Cardiac muscle cell (in vitro differentiated cells and primary cell): ENCODE measurements at regions not wholly inside any gene's neighbourhood (a gene's known extent, or its start where the extent isn't known, plus 50 kb on each side); places are given as distances from the start of the nearest gene placed in this dataset.

Experiments
- DNase-seq, 2 donors: peaks; one replicate each; pipeline versions ENCODE4 v3.0.0 to v3.0.0-alpha.2; 2010 to 2017; ENCODE audit warnings: low read depth in 1 of 2, low spot score in 1 of 2
- H3K27ac ChIP-seq: fragments of 200-600 bp; sonication (generic); 2 replicates; pipeline ENCODE4 v1.5.1; 2016
- H3K27me3 ChIP-seq: fragments of 200-600 bp; sonication (generic); 2 replicates; pipeline ENCODE4 v1.6.0; 2016; ENCODE audit warnings: control low read depth
- H3K36me3 ChIP-seq: fragments of 200-600 bp; sonication (generic); 2 replicates; pipeline ENCODE4 v1.5.1; 2016; ENCODE audit warnings: control low read depth
- H3K4me1 ChIP-seq: fragments of 200-600 bp; sonication (generic); 2 replicates; pipeline ENCODE4 v1.8.1; 2017; ENCODE audit warnings: low read depth, mild to moderate bottlenecking, mixed run types
- H3K4me3 ChIP-seq: fragments of 200-600 bp; sonication (generic); 2 replicates; pipeline ENCODE4 v1.5.1; 2016; ENCODE audit warnings: mild to moderate bottlenecking
- H3K9me3 ChIP-seq: fragments of 200-600 bp; sonication (generic); 2 replicates; pipeline ENCODE4 v1.5.1; 2017; ENCODE audit warnings: low read depth, mild to moderate bottlenecking, control low read depth
- CTCF ChIP-seq: IDR thresholded peaks from 2 replicates; pipeline ENCODE4 v1.5.1; 2012; ENCODE audit warnings: low read depth, mild to moderate bottlenecking, low read length

DNA sequence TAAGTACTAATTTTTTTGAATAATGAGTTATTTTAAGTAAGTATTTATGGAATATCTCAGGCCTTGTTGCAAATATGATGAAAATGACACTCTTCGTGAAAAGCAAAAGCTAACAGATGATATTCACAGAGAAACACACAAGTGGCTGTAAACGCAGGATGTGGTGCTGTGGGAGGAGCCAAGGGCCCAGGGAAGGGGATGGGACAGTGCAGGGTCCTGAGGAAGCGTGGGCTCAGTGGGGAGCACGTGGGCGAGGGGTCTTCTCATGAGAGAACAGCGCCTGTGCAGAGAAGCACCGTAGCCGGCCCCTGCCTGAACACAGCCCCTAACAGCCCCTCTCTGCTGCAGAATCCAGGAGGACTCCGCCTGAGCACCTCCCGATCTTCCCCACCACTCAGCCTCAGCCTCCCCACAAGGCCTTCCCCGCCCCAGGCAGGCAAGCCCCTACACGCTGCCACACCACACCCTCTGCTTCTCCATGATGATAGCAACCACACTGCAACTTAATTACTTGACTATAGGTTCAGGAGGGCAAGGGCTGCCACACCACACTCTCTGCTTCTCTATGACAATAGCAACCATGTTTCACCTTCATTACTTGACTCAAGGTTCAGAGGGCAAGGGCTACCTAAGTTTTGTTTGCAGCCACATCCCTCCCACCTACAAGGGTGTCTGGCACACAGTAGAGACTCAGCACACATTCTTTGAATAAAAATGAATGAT is 152.6 kb upstream of the RNF32 start:
- no peak for TF ChIP-seq CTCF
- Histone ChIP-seq H3K27ac (no peak overlapping the region), H3K27me3 (no peaks in the 10 kb centered on the region), H3K36me3 (no peaks in the 10 kb centered on the region), H3K9me3 (no peaks in the 10 kb centered on the region), H3K4me1 (no peaks in the 10 kb centered on the region), H3K4me3 (no peak overlapping the region)
- DNase-seq, result no peak

DNA sequence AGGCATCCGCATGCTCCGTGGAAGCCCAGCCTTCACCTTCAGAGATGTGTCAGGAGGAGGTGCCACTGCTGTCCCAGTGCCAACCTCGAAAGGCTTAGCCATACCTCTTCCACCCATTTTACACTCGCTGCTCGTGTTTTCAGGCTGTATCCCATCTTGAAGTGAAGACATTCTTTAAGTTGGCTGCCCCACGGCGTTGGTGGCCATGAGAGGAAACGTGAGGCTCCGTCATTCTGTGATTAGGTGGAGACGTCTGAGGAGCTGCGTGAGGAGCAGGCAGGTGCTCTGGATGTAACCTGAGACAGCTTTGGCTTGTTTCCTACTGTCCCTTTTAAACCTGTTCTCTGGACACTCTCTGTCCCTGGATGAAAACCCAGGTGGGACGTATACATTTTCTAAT is 159.9 kb upstream of the RNF32 start:
- Histone ChIP-seq H3K9me3 (no peaks in the 10 kb centered on the region), H3K27me3 (no peaks in the 10 kb centered on the region), H3K4me1 (no peaks in the 10 kb centered on the region), H3K27ac (no peak overlapping the region), H3K36me3 (no peaks in the 10 kb centered on the region), H3K4me3 (no peak overlapping the region)
- DNase-seq, result no peak
- TF ChIP-seq CTCF, result no peak

- no peaks in the 10 kb centered on the region for H3K36me3 ChIP-seq
- H3K4me1 ChIP-seq, result no peaks in the 10 kb centered on the region
- no peak for TF ChIP-seq CTCF
- no peaks in the 10 kb centered on the region for H3K9me3 ChIP-seq
- no peak for DNase-seq
- H3K4me3 ChIP-seq, result no peak overlapping the region
- no peaks in the 10 kb centered on the region for H3K27me3 ChIP-seq
- no peak overlapping the region for H3K27ac ChIP-seq
Observed at GRCh38 chr7:156479596-156479995, 161.0 kb upstream of the RNF32 start.

GRCh38 chr7:156478486-156478885 is 162.1 kb upstream of the RNF32 start:
- H3K9me3 ChIP-seq, result no peaks in the 10 kb centered on the region
- no peaks in the 10 kb centered on the region for H3K27me3 ChIP-seq
- no peak overlapping the region for H3K4me3 ChIP-seq
- DNase-seq, result no peak
- no peaks in the 10 kb centered on the region for H3K4me1 ChIP-seq
- no peak overlapping the region for H3K27ac ChIP-seq
- no peaks in the 10 kb centered on the region for H3K36me3 ChIP-seq
- TF ChIP-seq CTCF, result no peak

- no peak for TF ChIP-seq CTCF
- Histone ChIP-seq H3K27me3 (no peaks in the 10 kb centered on the region), H3K36me3 (no peaks in the 10 kb centered on the region), H3K9me3 (no peaks in the 10 kb centered on the region), H3K27ac (no peak overlapping the region), H3K4me3 (no peak overlapping the region), H3K4me1 (no peaks in the 10 kb centered on the region)
- DNase-seq, result no peak
Observed at GRCh38 chr7:156475666-156476065, 164.9 kb upstream of the RNF32 start.
